DMS 273 treated with DMSO at 0.1 percent for 48 hours (cell line): ENCODE measurements at regions not wholly inside any gene's neighbourhood (a gene's known extent, or its start where the extent isn't known, plus 50 kb on each side); places are given as distances from the start of the nearest gene placed in this dataset.
"Not testable (repeated sequence)": the region's sequence is repeated elsewhere in the genome, so short reads cannot be mapped to it uniquely, and the experiment has no call there.

Experiments used
- DNase-seq: peaks from one replicate; lab custom pipeline; 2025; lab: John Stamatoyannopoulos, UW

- no peak for DNase-seq
Observed at GRCh38 chr6:168938546-168938945, 315.1 kb downstream of the THBS2 start.

DNA sequence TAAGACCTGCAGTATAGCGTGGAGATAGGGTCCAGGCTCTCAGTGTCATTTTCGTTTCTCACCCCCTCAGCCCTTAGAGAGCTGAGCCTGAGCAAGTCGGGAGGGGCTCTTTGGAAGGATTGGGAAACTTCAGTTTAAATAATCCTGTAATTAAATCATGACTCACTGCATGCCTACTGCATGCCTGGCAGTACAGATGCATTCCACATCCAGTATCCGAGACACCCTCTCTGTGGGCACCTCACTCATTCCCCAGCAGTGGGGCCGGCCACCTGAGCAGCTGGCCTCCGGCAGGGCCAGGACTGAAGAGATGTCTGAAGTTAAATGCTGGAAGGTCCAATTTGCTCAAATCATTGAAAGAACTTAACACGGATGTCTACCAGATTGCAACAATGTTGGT, 316.6 kb downstream of the THBS2 start:
- no peak for DNase-seq

- no peak for DNase-seq
Observed at GRCh38 chr6:168935628-168936010, 318.0 kb downstream of the THBS2 start.

DNA sequence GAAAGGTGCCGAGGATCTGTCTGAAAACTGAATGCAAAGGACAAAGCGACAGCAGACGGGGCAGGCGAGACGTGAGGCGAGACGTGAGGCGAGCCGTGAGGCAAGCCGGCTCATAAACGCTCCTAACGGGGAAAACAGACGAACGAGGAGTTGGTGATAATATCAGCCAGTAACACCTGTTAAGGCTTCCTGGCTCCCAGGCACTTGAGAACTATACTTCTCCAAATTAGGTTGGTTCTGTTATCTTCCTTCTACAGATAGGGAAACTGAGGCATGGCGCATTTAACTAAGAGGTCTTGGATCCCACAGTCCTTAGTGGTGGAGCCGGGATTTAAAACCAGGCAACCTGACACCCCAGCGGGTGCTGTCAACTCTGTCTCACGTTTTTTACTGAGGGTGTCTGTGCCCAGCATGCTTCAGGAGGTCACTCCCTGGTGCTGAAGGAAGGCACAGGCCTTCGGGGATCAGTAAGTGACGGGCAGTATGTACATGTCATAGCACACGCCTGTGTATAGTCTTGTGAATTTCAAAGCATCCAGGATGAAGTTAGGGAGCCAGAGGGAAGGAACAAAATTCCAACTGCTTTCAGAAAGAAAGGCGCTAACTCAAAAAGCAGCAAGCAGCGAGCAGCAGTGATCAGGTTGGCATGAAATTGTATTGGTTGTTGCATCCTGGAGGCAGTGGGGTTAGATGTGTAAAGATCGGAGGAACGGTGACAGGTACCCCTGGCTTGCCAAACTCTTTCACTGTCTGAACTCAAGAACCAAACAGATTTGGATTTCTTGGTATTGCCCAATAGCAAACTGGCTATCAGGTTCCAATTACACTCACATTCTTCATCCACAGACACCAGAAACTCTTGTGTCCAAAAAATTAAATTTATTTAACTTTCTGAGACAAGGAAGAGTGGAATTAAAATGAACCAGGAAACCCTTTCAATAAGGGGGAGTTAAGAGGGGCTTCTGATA, 318.7 kb downstream of the THBS2 start:
- DNase-seq = no peak

DNA sequence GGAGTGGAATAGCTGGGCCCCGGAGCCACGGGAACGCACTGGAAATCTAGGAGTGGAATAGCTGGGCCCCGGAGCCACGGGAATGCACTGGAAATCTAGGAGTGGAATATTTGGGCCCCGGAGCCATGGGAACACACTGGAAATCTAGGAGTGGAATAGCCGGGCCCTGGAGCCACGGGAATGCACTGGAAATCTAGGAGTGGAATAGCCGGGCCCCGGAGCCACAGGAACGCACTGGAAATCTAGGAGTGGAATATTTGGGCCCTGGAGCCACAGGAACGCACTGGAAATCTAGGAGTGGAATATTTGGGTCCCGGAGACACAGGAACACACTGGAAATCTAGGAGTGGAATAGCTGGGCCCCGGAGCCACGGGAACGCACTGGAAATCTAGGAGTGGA, 321.5 kb downstream of the THBS2 start:
- not testable (repeated sequence) for DNase-seq

- DNase-seq = not testable (repeated sequence)
Observed at GRCh38 chr6:168931072-168931471, 322.6 kb downstream of the THBS2 start.

DNA sequence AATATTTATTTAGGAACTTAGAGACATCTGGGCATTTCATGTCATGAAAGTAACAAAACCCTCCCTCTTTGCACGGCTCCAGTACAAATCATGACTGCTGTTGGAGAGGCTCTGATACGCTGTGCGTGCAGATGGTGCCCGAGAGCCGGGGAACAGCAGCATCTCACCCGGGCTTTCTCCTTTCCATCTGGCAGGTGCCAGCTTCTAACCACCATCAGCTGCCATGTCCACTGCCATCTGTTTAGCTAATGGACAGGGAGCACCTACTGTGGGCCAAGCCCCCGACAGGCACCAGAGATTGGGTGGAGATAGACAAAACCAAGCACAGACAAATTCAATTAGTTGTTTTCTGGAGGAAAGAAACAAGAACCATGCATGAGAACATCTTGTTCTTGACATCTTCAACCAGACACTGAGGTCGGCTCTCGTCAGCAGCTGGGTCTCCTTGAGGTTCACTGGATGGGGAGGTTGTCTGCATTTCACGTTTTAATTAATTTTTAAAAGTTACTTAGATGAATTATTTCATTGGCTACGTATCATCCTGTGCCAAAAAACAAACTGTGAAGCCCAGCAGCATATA, 323.7 kb downstream of the THBS2 start:
- no peak for DNase-seq

GRCh38 chr6:168928012-168928411, 325.6 kb downstream of the THBS2 start:
- no peak for DNase-seq

DNA sequence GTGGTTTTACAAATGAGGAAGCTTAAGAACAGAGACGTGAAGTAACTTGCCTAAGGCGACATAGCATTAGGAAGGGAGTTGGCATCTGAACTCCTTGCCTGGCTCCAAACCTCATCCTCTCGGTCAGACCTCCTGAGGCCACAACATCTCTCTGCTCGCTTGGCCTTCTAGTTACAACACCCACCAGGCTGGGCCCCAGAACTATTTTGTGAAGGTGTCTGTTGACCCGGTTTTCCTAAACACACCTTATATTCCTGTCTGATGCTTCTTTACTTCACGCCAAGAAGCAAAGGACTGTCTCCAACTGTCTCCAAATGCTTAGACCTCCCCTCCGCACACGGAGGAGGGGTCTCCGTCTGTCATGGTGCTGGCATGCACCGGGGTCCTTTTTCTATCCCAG, 326.6 kb downstream of the THBS2 start:
- no peak for DNase-seq

- DNase-seq = no peak
Observed at GRCh38 chr6:168926306-168926705, 327.3 kb downstream of the THBS2 start.

- no peak for DNase-seq
Observed at GRCh38 chr6:168925671-168926070, 328.0 kb downstream of the THBS2 start.

- no peak for DNase-seq
Observed at GRCh38 chr6:168923171-168923570, 330.5 kb downstream of the THBS2 start.

- DNase-seq = no peak
Observed at GRCh38 chr6:168922436-168922835, 331.2 kb downstream of the THBS2 start.

DNA sequence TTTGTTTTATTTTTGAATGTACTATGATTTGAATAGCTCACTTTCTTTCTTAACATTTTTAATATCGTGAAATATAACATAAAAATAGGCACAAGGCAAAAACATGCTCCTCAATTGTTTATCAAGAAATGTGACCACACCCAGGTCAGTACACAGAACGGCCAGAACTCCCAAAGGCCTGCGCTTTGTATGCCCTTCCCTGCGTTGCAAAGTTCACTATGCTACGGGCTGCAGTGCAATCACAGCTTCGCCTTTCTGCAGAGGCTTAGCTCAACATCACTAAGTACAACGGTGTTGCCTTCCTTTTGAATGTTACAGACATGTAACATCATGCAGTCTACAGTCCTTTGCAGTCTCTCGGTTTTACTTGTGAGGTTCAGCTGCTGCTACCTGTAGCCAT, 333.4 kb downstream of the THBS2 start:
- DNase-seq = no peak

- DNase-seq = no peak
Observed at GRCh38 chr6:168919470-168920179, 334.0 kb downstream of the THBS2 start.

DNA sequence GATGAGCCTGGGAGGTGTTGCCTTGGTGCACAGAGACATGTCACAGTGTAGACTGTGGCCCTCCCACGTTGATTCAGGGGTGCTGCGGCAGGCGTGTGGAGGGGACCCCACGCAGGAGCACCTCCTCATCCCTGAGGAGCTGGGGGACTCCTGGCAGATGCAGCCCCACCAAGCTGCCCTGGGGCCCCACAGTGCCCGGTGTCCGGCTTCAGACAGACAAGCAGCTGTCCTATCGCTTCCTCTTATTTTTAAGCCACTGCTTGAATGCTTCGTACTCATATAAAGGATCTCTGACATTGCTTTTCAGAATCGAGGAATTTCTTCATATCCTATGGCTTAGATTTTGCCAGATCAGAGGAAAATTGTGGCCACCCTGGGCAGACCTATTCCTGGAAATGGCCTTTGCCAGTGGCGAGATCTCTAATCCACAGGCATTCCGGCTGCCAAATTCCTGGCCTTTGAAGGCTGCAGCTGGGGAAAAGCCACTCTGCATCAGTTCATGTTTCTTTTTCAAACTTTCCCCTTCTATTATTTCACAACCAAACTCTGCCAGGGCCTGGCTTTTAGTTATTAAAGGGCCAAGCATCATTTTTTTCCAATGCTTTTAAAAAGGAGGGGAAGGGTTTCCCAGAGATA, 337.0 kb downstream of the THBS2 start:
- no peak for DNase-seq

- DNase-seq = no peak
Observed at GRCh38 chr6:168915855-168916254, 337.8 kb downstream of the THBS2 start.

DNA sequence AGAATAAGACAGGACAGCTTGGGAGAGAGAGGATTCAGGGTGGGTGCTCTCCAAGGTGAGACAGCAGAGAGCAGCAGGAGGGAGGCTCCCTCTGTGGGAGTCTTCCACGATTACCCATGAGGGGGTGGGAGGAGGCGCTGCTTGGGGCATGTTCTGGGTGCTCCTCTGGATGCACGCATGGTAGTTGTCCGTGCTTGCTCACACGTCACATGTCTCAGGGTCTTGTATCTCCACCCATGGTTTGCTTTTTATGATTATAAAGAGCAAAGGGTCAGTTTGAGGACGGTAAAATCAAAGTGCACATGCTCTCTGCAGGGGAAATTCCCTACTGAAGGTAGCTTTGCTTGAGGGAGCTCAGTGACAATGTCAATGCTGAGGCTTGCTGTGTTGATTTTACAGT, 338.4 kb downstream of the THBS2 start:
- no peak for DNase-seq

- DNase-seq = no peak
Observed at GRCh38 chr6:168913866-168914469, 339.7 kb downstream of the THBS2 start.

DNA sequence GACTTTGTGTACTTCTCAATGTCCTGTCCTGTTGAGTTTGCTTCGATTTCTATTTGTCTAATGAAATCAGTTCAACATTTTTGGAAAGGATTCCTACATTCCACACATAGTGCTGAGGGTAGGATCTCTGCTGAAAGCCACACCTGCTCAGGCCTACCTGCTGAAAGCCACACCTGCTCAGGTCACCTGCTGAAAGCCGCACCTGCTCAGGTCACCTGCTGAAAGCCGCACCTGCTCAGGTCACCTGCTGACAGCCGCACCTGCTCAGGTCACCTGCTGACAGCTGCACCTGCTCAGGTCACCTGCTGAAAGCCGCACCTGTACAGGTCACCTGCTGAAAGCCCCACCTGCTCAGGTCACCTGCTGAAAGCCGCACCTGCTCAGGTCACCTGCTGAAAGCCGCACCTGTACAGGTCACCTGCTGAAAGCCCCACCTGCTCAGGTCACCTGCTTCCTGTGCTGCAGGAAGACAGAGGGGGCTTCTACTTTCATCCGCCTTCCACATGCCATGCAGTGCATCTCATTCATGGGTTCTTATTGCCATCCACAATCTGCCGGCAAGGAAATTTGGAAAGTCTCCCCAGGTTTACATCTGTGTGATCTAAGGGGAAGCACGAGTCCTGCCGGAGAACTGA, 340.3 kb downstream of the THBS2 start:
- not testable (repeated sequence) for DNase-seq

GRCh38 chr6:168909288-168909687, 344.4 kb downstream of the THBS2 start:
- DNase-seq = no peak
